Liver (tissue), 3 donors: ENCODE measurements at regions not wholly inside any gene's neighbourhood (a gene's known extent, or its start where the extent isn't known, plus 50 kb on each side); places are given as distances from the start of the nearest gene placed in this dataset.

ENCODE experiments used
- CTCF ChIP-seq: fragments of 150-350 bp; IDR thresholded peaks from 2 replicates; pipeline ENCODE4 v1.5.1; 2017; ENCODE audit warnings: improper control_type of control experiment, low read depth, low read length; ENCODE audit not compliant: missing input control
- FOXA1 ChIP-seq: IDR thresholded peaks from 2 replicates; pipeline ENCODE4 v1.6.1; 2016; ENCODE audit warnings: antibody characterized with exemption
- REST ChIP-seq: IDR thresholded peaks from 2 replicates; pipeline ENCODE4 v1.6.1; 2016; ENCODE audit warnings: antibody characterized with exemption, mild to moderate bottlenecking
- TAF1 ChIP-seq: conservative IDR thresholded peaks from 2 replicates; pipeline ENCODE4 v1.6.1; 2016; ENCODE audit warnings: antibody characterized with exemption, mild to moderate bottlenecking
- donor health status: healthy.
- donor health status: healthy.

- TF ChIP-seq CTCF (no peak), REST (no peak), FOXA1 (no peak), TAF1 (no peak)
Observed at GRCh38 chr4:41806807-41807206, 58.3 kb upstream of the PHOX2B start.
